ENCODE measurements at regions not wholly inside any gene's neighbourhood (a gene's known extent, or its start where the extent isn't known, plus 50 kb on each side); places are given as distances from the start of the nearest gene placed in this dataset.

DNA sequence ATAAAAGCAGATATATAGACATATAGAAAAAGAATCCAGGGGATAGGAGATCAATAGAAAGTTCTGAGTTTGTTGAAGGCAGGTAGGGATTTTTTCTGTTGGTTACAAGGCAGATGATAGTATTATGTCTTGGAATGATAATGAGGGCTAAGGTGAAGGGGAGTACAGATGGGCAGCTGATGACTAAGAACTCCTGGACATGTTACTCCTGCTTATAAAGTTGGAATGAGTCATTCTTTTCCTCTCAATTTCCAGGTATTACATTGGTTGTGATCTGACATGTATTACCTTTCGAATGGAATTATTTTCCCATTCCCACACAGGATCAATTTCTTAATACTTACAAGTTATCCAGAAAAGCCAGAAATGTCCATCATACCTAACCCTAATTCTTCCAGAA, 545.2 kb upstream of the MGAT4C start:
- no peak for TF ChIP-seq CTCF (IDR thresholded peaks at IDR 0.05; ENCODE audit: low read length)
- no peak for TF ChIP-seq EZH2 (IDR thresholded peaks at IDR 0.05; ENCODE audit: borderline replicate concordance, low read length)

Data from OCI-LY1 (cell line).